ENCODE measurements at regions not wholly inside any gene's neighbourhood (a gene's known extent, or its start where the extent isn't known, plus 50 kb on each side); places are given as distances from the start of the nearest gene placed in this dataset.
A peak's percentile ranks its signal among the peaks of the same experiment; 100 is the strongest.

GRCh38 chr14:51507906-51508511 is 143.7 kb upstream of the FRMD6 start:
- peak overlapping the region; percentile 33 to 46 (median 42) for H3K4me3 Mint-ChIP-seq
- H3K27ac Mint-ChIP-seq = peak overlapping the region; percentile 98 to 99 (median 99)
- H3K9me3 Mint-ChIP-seq = peaks cover 8% of the 10 kb centered on the region
- H3K36me3 Mint-ChIP-seq (ENCODE audit: low read depth) = no peaks in the 10 kb centered on the region
- H3K27me3 Mint-ChIP-seq (ENCODE audit: low read depth) = no peaks in the 10 kb centered on the region
- TF ChIP-seq, protein P1, sequence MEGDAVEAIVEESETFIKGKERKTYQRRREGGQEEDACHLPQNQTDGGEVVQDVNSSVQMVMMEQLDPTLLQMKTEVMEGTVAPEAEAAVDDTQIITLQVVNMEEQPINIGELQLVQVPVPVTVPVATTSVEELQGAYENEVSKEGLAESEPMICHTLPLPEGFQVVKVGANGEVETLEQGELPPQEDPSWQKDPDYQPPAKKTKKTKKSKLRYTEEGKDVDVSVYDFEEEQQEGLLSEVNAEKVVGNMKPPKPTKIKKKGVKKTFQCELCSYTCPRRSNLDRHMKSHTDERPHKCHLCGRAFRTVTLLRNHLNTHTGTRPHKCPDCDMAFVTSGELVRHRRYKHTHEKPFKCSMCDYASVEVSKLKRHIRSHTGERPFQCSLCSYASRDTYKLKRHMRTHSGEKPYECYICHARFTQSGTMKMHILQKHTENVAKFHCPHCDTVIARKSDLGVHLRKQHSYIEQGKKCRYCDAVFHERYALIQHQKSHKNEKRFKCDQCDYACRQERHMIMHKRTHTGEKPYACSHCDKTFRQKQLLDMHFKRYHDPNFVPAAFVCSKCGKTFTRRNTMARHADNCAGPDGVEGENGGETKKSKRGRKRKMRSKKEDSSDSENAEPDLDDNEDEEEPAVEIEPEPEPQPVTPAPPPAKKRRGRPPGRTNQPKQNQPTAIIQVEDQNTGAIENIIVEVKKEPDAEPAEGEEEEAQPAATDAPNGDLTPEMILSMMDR (IDR thresholded peaks at IDR 0.05; ENCODE audit: unreplicated experiment in 3 of 3) = no peak
- H3K4me1 Mint-ChIP-seq = peaks cover 58% of the 10 kb centered on the region

DNA sequence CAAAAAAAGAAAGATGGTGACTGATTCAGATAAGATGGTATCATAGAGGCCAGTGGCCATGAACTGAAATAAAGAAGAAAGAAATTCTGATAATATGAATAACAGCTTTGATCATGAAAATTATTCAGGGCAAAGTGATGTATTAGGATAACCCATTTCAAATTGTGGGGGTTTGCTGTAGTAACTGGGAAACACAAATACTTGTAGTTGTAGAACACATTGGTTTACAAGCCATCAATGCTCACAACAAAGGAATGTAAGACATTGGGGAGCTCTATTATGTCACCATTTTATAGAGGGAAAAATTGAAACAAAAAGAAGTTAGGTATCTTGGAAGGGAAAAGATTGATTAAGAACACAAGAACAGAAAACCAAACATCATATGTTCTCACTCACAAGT is 140.4 kb upstream of the FRMD6 start:
- peak overlapping the region in 2 of 3 experiments; percentile 57 to 68 for H3K27ac Mint-ChIP-seq
- TF ChIP-seq, protein P1 (IDR thresholded peaks at IDR 0.05; ENCODE audit: unreplicated experiment in 3 of 3) = no peak
- H3K36me3 Mint-ChIP-seq (ENCODE audit: low read depth) = no peaks in the 10 kb centered on the region
- H3K4me1 Mint-ChIP-seq = peaks cover 59% of the 10 kb centered on the region
- H3K4me3 Mint-ChIP-seq = no peak overlapping the region
- no peaks in the 10 kb centered on the region for H3K27me3 Mint-ChIP-seq (ENCODE audit: low read depth)
- H3K9me3 Mint-ChIP-seq = no peaks in the 10 kb centered on the region

DNA sequence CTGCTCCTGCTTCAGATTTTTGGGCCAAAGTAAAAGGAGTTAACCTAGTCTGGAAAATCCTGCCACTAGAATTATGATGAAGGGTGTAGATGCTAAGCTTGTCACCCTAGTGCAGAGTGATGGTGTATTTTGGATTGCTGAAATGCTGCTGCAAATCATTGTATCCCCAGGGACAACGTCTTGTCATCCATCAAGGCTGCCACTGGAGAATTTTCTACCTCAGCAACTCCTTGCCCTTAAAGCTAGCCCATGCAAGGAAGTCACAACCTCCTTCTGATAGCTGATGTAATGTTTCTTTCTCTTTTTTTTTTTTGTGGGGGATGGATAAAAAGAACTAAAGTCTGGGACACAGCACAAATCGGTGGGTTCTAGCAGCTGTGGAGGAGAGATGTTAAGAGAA is 139.4 kb upstream of the FRMD6 start:
- Mint-ChIP-seq H3K9me3 (no peaks in the 10 kb centered on the region), H3K27me3 (ENCODE audit: low read depth) (no peaks in the 10 kb centered on the region), H3K27ac (peak overlapping the region; percentile 8 to 89 (median 57)), H3K4me1 (peaks cover 61% of the 10 kb centered on the region), H3K4me3 (no peak overlapping the region), H3K36me3 (ENCODE audit: low read depth) (no peaks in the 10 kb centered on the region)
- TF ChIP-seq, protein P1 (IDR thresholded peaks at IDR 0.05; ENCODE audit: unreplicated experiment in 3 of 3) = no peak

DNA sequence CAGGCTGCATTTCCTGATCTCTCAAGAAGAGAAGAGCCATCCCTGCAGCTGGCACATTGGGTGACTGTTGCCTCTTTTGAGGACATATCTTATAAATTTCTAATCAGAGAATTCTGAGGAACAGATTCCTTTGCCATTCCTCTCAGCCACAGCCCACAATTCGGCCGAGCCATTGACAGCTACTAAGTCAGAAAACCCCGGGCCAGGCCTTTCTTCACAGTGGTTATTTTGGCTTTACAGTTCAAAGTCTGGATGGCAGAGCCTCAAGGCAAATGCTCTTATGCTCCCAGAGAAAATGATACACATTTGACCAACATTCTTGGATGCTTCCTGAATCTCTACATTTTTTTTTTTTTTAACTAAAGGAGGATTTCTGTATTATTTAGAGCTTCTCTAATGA is 138.4 kb upstream of the FRMD6 start:
- Mint-ChIP-seq H3K4me3 (no peak overlapping the region), H3K4me1 (peaks cover 59% of the 10 kb centered on the region), H3K9me3 (no peaks in the 10 kb centered on the region), H3K36me3 (ENCODE audit: low read depth) (no peaks in the 10 kb centered on the region), H3K27ac (peak overlapping the region in 1 of 3 experiments; percentile 17), H3K27me3 (ENCODE audit: low read depth) (no peaks in the 10 kb centered on the region)
- TF ChIP-seq, protein P1 (IDR thresholded peaks at IDR 0.05; ENCODE audit: unreplicated experiment in 3 of 3) = no peak

GRCh38 chr14:51513933-51514332 is 137.8 kb upstream of the FRMD6 start:
- Mint-ChIP-seq H3K4me3 (no peak overlapping the region), H3K36me3 (ENCODE audit: low read depth) (no peaks in the 10 kb centered on the region), H3K27me3 (ENCODE audit: low read depth) (no peaks in the 10 kb centered on the region), H3K27ac (peak overlapping the region; percentile 17 to 70 (median 53)), H3K4me1 (peaks cover 52% of the 10 kb centered on the region), H3K9me3 (no peaks in the 10 kb centered on the region)
- TF ChIP-seq, protein P1 (IDR thresholded peaks at IDR 0.05; ENCODE audit: unreplicated experiment in 3 of 3) = no peak

GRCh38 chr14:51515611-51516010 is 136.1 kb upstream of the FRMD6 start:
- Mint-ChIP-seq H3K27me3 (ENCODE audit: low read depth) (no peaks in the 10 kb centered on the region), H3K27ac (peak overlapping the region in 2 of 3 experiments; percentile 36 to 51), H3K4me1 (peaks cover 50% of the 10 kb centered on the region), H3K36me3 (ENCODE audit: low read depth) (no peaks in the 10 kb centered on the region), H3K9me3 (no peaks in the 10 kb centered on the region), H3K4me3 (no peak overlapping the region)
- TF ChIP-seq, protein P1 (IDR thresholded peaks at IDR 0.05; ENCODE audit: unreplicated experiment in 3 of 3) = no peak

Measured in nephron (organoid).